Muscle of arm (tissue), 1 donor: ENCODE measurements at regions not wholly inside any gene's neighbourhood (a gene's known extent, or its start where the extent isn't known, plus 50 kb on each side); places are given as distances from the start of the nearest gene placed in this dataset.
"Not testable (repeated sequence)": the region's sequence is repeated elsewhere in the genome, so short reads cannot be mapped to it uniquely, and the experiment has no call there.

Source experiments
- DNase-seq: peaks from one replicate; pipeline ENCODE4 v3.0.0-alpha.2; 2013

- DNase-seq, result no peak
These were observed 98.7 kb upstream of the GRIA3 start for GRCh38 chrX:123085311-123085940.

- DNase-seq, result no peak
These were observed 97.3 kb upstream of the GRIA3 start for GRCh38 chrX:123086768-123087167.

GRCh38 chrX:123087326-123087725, 96.8 kb upstream of the GRIA3 start:
- no peak for DNase-seq

- DNase-seq, result no peak
These were observed 95.7 kb upstream of the GRIA3 start for GRCh38 chrX:123088331-123088730.

- DNase-seq, result no peak
These were observed 95.1 kb upstream of the GRIA3 start for GRCh38 chrX:123088930-123089329.

GRCh38 chrX:123093792-123094191, 90.3 kb upstream of the GRIA3 start:
- no peak for DNase-seq

- DNase-seq, result no peak
These were observed 75.3 kb upstream of the GRIA3 start for GRCh38 chrX:123108513-123109427.

- DNase-seq, result no peak
These were observed 62.8 kb upstream of the GRIA3 start for GRCh38 chrX:123121241-123121640.

GRCh38 chrX:123129805-123130204, 54.3 kb upstream of the GRIA3 start:
- not testable (repeated sequence) for DNase-seq
